Activated naive CD8-positive, alpha-beta T cell treated with anti-CD3 and anti-CD28 coated beads, Interleukin-2, amount 50 U/mL, for 24 hours (primary cell): ENCODE measurements at regions not wholly inside any gene's neighbourhood (a gene's known extent, or its start where the extent isn't known, plus 50 kb on each side); places are given as distances from the start of the nearest gene placed in this dataset.

Source experiments
- ATAC-seq: fragments of 150-1000 bp; cut with Tn5 transposase; one replicate; pipeline ENCODE4 v1.10.0; 2021
- DNase-seq: peaks from one replicate; pipeline ENCODE4 v3.0.0; 2021
- H3K27ac Mint-ChIP-seq: one replicate; pipeline ENCODE4 v1.8.0; 2021; ENCODE audit warnings: mild to moderate bottlenecking, mixed read lengths
- H3K27me3 Mint-ChIP-seq: one replicate; pipeline ENCODE4 v1.8.0; 2021; ENCODE audit warnings: mixed read lengths
- H3K36me3 Mint-ChIP-seq: one replicate; pipeline ENCODE4 v1.8.0; 2021; ENCODE audit warnings: low read depth, mixed read lengths
- H3K4me1 Mint-ChIP-seq: one replicate; pipeline ENCODE4 v1.8.0; 2021; ENCODE audit warnings: mixed read lengths
- H3K4me3 Mint-ChIP-seq: one replicate; pipeline ENCODE4 v1.8.0; 2021; ENCODE audit warnings: mild to moderate bottlenecking, moderate library complexity, mixed read lengths
- H3K9me3 Mint-ChIP-seq: one replicate; pipeline ENCODE4 v1.8.0; 2021; ENCODE audit warnings: mixed read lengths

GRCh38 chr5:125043781-125044391, 297.4 kb upstream of the ZNF608 start:
- Mint-ChIP-seq H3K27ac (no peak overlapping the region), H3K27me3 (no peaks in the 10 kb centered on the region), H3K4me1 (no peaks in the 10 kb centered on the region), H3K9me3 (no peaks in the 10 kb centered on the region), H3K36me3 (no peaks in the 10 kb centered on the region), H3K4me3 (no peak overlapping the region)
- DNase-seq = no peak
- no peak for ATAC-seq

- Mint-ChIP-seq H3K27ac (no peak overlapping the region), H3K4me1 (no peaks in the 10 kb centered on the region), H3K36me3 (no peaks in the 10 kb centered on the region), H3K27me3 (no peaks in the 10 kb centered on the region), H3K9me3 (no peaks in the 10 kb centered on the region), H3K4me3 (no peak overlapping the region)
- DNase-seq (no peak), ATAC-seq (no peak)
Measured at GRCh38 chr5:125044491-125045282, 298.2 kb upstream of the ZNF608 start.

- Mint-ChIP-seq H3K9me3 (no peaks in the 10 kb centered on the region), H3K4me3 (no peak overlapping the region), H3K36me3 (no peaks in the 10 kb centered on the region), H3K27ac (no peak overlapping the region), H3K4me1 (no peaks in the 10 kb centered on the region), H3K27me3 (no peaks in the 10 kb centered on the region)
- DNase-seq = no peak
- no peak for ATAC-seq
Measured at GRCh38 chr5:125045646-125046045, 299.2 kb upstream of the ZNF608 start.

GRCh38 chr5:125046838-125047237, 300.4 kb upstream of the ZNF608 start:
- DNase-seq = no peak
- H3K27ac Mint-ChIP-seq = no peak overlapping the region
- ATAC-seq = no peak
- H3K36me3 Mint-ChIP-seq = no peaks in the 10 kb centered on the region
- no peaks in the 10 kb centered on the region for H3K27me3 Mint-ChIP-seq
- H3K4me3 Mint-ChIP-seq = no peak overlapping the region
- no peaks in the 10 kb centered on the region for H3K4me1 Mint-ChIP-seq
- no peaks in the 10 kb centered on the region for H3K9me3 Mint-ChIP-seq

GRCh38 chr5:125047871-125048270, 301.4 kb upstream of the ZNF608 start:
- DNase-seq (no peak), ATAC-seq (no peak)
- Mint-ChIP-seq H3K4me1 (no peaks in the 10 kb centered on the region), H3K4me3 (no peak overlapping the region), H3K9me3 (no peaks in the 10 kb centered on the region), H3K27ac (no peak overlapping the region), H3K27me3 (no peaks in the 10 kb centered on the region), H3K36me3 (no peaks in the 10 kb centered on the region)

GRCh38 chr5:125049721-125050702, 303.6 kb upstream of the ZNF608 start:
- Mint-ChIP-seq H3K4me1 (no peaks in the 10 kb centered on the region), H3K27ac (no peak overlapping the region), H3K4me3 (no peak overlapping the region), H3K9me3 (no peaks in the 10 kb centered on the region), H3K27me3 (no peaks in the 10 kb centered on the region), H3K36me3 (no peaks in the 10 kb centered on the region)
- ATAC-seq (no peak), DNase-seq (no peak)

- H3K27me3 Mint-ChIP-seq = no peaks in the 10 kb centered on the region
- H3K4me1 Mint-ChIP-seq = no peaks in the 10 kb centered on the region
- H3K27ac Mint-ChIP-seq = no peak overlapping the region
- no peak for ATAC-seq
- no peak overlapping the region for H3K4me3 Mint-ChIP-seq
- H3K36me3 Mint-ChIP-seq = no peaks in the 10 kb centered on the region
- H3K9me3 Mint-ChIP-seq = peaks cover 2% of the 10 kb centered on the region
- no peak for DNase-seq
Measured at GRCh38 chr5:125050926-125051325, 304.5 kb upstream of the ZNF608 start.

- no peaks in the 10 kb centered on the region for H3K4me1 Mint-ChIP-seq
Measured at GRCh38 chr5:125052584-125052983, 306.1 kb upstream of the ZNF608 start.

GRCh38 chr5:125053179-125053578, 306.7 kb upstream of the ZNF608 start:
- no peaks in the 10 kb centered on the region for H3K27me3 Mint-ChIP-seq
- H3K4me3 Mint-ChIP-seq = no peak overlapping the region
- no peak overlapping the region for H3K27ac Mint-ChIP-seq
- DNase-seq (no peak), ATAC-seq (no peak)
- H3K4me1 Mint-ChIP-seq = no peaks in the 10 kb centered on the region
- peaks cover 4% of the 10 kb centered on the region for H3K9me3 Mint-ChIP-seq
- no peaks in the 10 kb centered on the region for H3K36me3 Mint-ChIP-seq

More at GRCh38 chr5:125052584-125052983, 306.1 kb upstream of the ZNF608 start:
- H3K27me3 Mint-ChIP-seq = no peaks in the 10 kb centered on the region
- no peak overlapping the region for H3K27ac Mint-ChIP-seq
- ATAC-seq (no peak), DNase-seq (no peak)
- peaks cover 4% of the 10 kb centered on the region for H3K9me3 Mint-ChIP-seq
- no peak overlapping the region for H3K4me3 Mint-ChIP-seq
- H3K36me3 Mint-ChIP-seq = no peaks in the 10 kb centered on the region

- Mint-ChIP-seq H3K36me3 (no peaks in the 10 kb centered on the region), H3K9me3 (peaks cover 4% of the 10 kb centered on the region), H3K27ac (no peak overlapping the region), H3K27me3 (no peaks in the 10 kb centered on the region), H3K4me1 (no peaks in the 10 kb centered on the region), H3K4me3 (no peak overlapping the region)
- ATAC-seq (no peak), DNase-seq (no peak)
Measured at GRCh38 chr5:125054146-125054545, 307.7 kb upstream of the ZNF608 start.

- no peak overlapping the region for H3K27ac Mint-ChIP-seq
- ATAC-seq (no peak), DNase-seq (no peak)
Measured at GRCh38 chr5:125056671-125057485, 310.4 kb upstream of the ZNF608 start.

GRCh38 chr5:125057912-125058826, 311.7 kb upstream of the ZNF608 start:
- DNase-seq (no peak), ATAC-seq (no peak)
- H3K27ac Mint-ChIP-seq = no peak overlapping the region
- no peaks in the 10 kb centered on the region for H3K4me1 Mint-ChIP-seq
- H3K4me3 Mint-ChIP-seq = no peak overlapping the region
- H3K36me3 Mint-ChIP-seq = no peaks in the 10 kb centered on the region
- H3K27me3 Mint-ChIP-seq = no peaks in the 10 kb centered on the region
- peaks cover 4% of the 10 kb centered on the region for H3K9me3 Mint-ChIP-seq

More at GRCh38 chr5:125056671-125057485, 310.4 kb upstream of the ZNF608 start:
- H3K27me3 Mint-ChIP-seq = no peaks in the 10 kb centered on the region
- H3K4me1 Mint-ChIP-seq = no peaks in the 10 kb centered on the region
- H3K9me3 Mint-ChIP-seq = peaks cover 4% of the 10 kb centered on the region
- H3K4me3 Mint-ChIP-seq = no peak overlapping the region
- no peaks in the 10 kb centered on the region for H3K36me3 Mint-ChIP-seq

- ATAC-seq = no peak
- DNase-seq = no peak
- no peaks in the 10 kb centered on the region for H3K36me3 Mint-ChIP-seq
- H3K9me3 Mint-ChIP-seq = peaks cover 4% of the 10 kb centered on the region
- H3K27ac Mint-ChIP-seq = no peak overlapping the region
- no peak overlapping the region for H3K4me3 Mint-ChIP-seq
- H3K4me1 Mint-ChIP-seq = no peaks in the 10 kb centered on the region
- no peaks in the 10 kb centered on the region for H3K27me3 Mint-ChIP-seq
Measured at GRCh38 chr5:125059255-125060002, 313.0 kb upstream of the ZNF608 start.
